ENCODE measurements at regions not wholly inside any gene's neighbourhood (a gene's known extent, or its start where the extent isn't known, plus 50 kb on each side); places are given as distances from the start of the nearest gene placed in this dataset.

DNA sequence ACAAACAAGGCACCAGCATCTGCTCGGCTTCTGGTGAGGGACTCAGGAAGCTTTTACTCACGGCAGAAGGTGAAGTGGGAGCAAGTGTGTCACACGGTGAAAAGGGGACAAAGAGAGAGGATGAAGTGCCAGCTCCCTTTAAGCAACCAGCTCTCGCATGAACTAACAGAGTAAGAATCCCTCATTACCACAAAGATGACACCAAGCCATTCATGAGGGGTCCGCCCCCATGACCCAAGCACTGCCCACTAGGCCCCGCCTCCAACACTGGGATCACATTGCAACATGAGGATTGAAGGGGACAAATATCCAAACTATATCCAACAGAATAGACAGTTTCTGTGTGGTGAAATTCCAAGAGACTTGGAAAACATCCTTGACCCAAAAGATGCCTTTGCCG lies 198.2 kb upstream of the POU2AF2 start:
- H3K4me3 ChIP-seq (ENCODE audit: low read depth, low read length): no peak overlapping the region
- no peaks in the 10 kb centered on the region for H3K9me3 ChIP-seq (ENCODE audit: control insufficient read depth, insufficient read depth, low read depth, low read length)
- no peaks in the 10 kb centered on the region for H3K36me3 ChIP-seq (ENCODE audit: control insufficient read depth in 2 of 2, insufficient read depth in 1 of 2, low read length in 2 of 2)
- no peaks in the 10 kb centered on the region for H3K4me1 ChIP-seq (ENCODE audit: control insufficient read depth, insufficient read depth, low read length)
- TF ChIP-seq ZNF324 (tag by site-specific recombination; IDR thresholded peaks at IDR 0.05) (no peak), GLIS2 (tag by site-specific recombination; IDR thresholded peaks at IDR 0.05) (no peak), FEZF1 (tag by site-specific recombination; IDR thresholded peaks at IDR 0.05) (no peak), KLF7 (tag by site-specific recombination; IDR thresholded peaks at IDR 0.05; ENCODE audit: borderline replicate concordance) (no peak), MEIS1 (CRISPR knock-in tag; IDR thresholded peaks at IDR 0.05; ENCODE audit: borderline replicate concordance) (no peak), ZNF510 (tag by site-specific recombination; IDR thresholded peaks at IDR 0.05; ENCODE audit: insufficient replicate concordance) (no peak), ZNF670 (tag by site-specific recombination; IDR thresholded peaks at IDR 0.05; ENCODE audit: low read depth) (no peak), ZNF214 (tag by site-specific recombination; IDR thresholded peaks at IDR 0.05; ENCODE audit: borderline replicate concordance) (no peak)
- CTCF ChIA-PET: no interaction called here
- POLR2A ChIA-PET: no interaction called here
- H3K27ac ChIP-seq (ENCODE audit: extremely low read depth, low read depth, low read length): no peak overlapping the region

DNA sequence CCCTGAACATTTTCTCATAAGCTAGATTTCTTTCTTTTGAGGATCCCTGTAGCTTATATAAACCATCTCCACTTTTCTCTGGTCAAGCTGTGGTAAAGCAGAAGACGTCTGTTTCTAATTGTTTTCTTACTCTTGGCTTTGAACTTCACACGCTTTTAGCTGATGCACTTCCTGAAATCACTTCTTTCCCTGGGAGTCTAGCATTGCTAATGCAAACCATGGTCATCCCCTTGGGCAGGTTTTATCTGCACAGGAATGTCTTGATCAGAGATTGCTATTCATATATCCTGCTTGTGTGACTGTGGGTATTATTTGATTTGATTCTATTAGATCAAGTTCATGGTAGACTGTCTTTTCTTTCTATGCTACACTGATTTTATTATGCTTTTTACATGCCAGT lies 199.2 kb upstream of the POU2AF2 start:
- Histone ChIP-seq H3K27ac (ENCODE audit: extremely low read depth, low read depth, low read length) (no peak overlapping the region), H3K36me3 (ENCODE audit: control insufficient read depth in 2 of 2, insufficient read depth in 1 of 2, low read length in 2 of 2) (no peaks in the 10 kb centered on the region), H3K9me3 (ENCODE audit: control insufficient read depth, insufficient read depth, low read depth, low read length) (no peaks in the 10 kb centered on the region), H3K4me3 (ENCODE audit: low read depth, low read length) (no peak overlapping the region), H3K4me1 (ENCODE audit: control insufficient read depth, insufficient read depth, low read length) (no peaks in the 10 kb centered on the region)
- ChIA-PET POLR2A (no interaction called here), CTCF (no interaction called here)
- TF ChIP-seq ZNF623 (tag by site-specific recombination; IDR thresholded peaks at IDR 0.05): no peak
- no peak for TF ChIP-seq ZNF140 (tag by site-specific recombination; IDR thresholded peaks at IDR 0.05)
- no peak for TF ChIP-seq KLF17 (tag by site-specific recombination; IDR thresholded peaks at IDR 0.05)
- TF ChIP-seq, protein P1, sequence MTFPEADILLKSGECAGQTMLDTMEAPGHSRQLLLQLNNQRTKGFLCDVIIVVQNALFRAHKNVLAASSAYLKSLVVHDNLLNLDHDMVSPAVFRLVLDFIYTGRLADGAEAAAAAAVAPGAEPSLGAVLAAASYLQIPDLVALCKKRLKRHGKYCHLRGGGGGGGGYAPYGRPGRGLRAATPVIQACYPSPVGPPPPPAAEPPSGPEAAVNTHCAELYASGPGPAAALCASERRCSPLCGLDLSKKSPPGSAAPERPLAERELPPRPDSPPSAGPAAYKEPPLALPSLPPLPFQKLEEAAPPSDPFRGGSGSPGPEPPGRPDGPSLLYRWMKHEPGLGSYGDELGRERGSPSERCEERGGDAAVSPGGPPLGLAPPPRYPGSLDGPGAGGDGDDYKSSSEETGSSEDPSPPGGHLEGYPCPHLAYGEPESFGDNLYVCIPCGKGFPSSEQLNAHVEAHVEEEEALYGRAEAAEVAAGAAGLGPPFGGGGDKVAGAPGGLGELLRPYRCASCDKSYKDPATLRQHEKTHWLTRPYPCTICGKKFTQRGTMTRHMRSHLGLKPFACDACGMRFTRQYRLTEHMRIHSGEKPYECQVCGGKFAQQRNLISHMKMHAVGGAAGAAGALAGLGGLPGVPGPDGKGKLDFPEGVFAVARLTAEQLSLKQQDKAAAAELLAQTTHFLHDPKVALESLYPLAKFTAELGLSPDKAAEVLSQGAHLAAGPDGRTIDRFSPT (tag by site-specific recombination; IDR thresholded peaks at IDR 0.05): no peak
- no peak for TF ChIP-seq EGR2 (tag by site-specific recombination; IDR thresholded peaks at IDR 0.05; ENCODE audit: low read depth)
- TF ChIP-seq SP2 (tag by site-specific recombination; IDR thresholded peaks at IDR 0.05): no peak
- no peak for TF ChIP-seq ZNF558 (tag by site-specific recombination; IDR thresholded peaks at IDR 0.05)
- TF ChIP-seq TSHZ1 (tag by site-specific recombination; IDR thresholded peaks at IDR 0.05; ENCODE audit: borderline replicate concordance): no peak
- TF ChIP-seq ZNF221 (tag by site-specific recombination; IDR thresholded peaks at IDR 0.05; ENCODE audit: borderline replicate concordance): no peak
- TF ChIP-seq OVOL3 (tag by site-specific recombination; IDR thresholded peaks at IDR 0.05): no peak
- no peak for TF ChIP-seq GLI4 (tag by site-specific recombination; IDR thresholded peaks at IDR 0.05)
- TF ChIP-seq ZNF366 (tag by site-specific recombination; conservative IDR thresholded peaks at IDR 0.05): no peak
- TF ChIP-seq ZNF133 (tag by site-specific recombination; IDR thresholded peaks at IDR 0.05): no peak
- TF ChIP-seq, protein P2, sequence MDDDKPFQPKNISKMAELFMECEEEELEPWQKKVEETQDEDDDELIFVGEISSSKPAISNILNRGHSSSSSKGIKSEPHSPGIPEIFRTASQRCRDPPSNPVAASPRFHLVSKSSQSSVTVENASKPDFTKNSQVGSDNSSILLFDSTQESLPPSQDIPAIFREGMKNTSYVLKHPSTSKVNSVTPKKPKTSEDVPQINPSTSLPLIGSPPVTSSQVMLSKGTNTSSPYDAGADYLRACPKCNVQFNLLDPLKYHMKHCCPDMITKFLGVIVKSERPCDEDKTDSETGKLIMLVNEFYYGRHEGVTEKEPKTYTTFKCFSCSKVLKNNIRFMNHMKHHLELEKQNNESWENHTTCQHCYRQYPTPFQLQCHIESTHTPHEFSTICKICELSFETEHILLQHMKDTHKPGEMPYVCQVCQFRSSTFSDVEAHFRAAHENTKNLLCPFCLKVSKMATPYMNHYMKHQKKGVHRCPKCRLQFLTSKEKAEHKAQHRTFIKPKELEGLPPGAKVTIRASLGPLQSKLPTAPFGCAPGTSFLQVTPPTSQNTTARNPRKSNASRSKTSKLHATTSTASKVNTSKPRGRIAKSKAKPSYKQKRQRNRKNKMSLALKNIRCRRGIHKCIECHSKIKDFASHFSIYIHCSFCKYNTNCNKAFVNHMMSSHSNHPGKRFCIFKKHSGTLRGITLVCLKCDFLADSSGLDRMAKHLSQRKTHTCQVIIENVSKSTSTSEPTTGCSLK (tag by site-specific recombination; IDR thresholded peaks at IDR 0.05): no peak
